ENCODE measurements at regions not wholly inside any gene's neighbourhood (a gene's known extent, or its start where the extent isn't known, plus 50 kb on each side); places are given as distances from the start of the nearest gene placed in this dataset.

GRCh38 chr10:28354511-28354910, 51.6 kb upstream of the MPP7 start:
- TF ChIP-seq CTCF (IDR thresholded peaks at IDR 0.05) = no peak
- TF ChIP-seq POLR2A (IDR thresholded peaks at IDR 0.05) = no peak

Measured in esophagus squamous epithelium (tissue), 4 donors.